ENCODE measurements at regions not wholly inside any gene's neighbourhood (a gene's known extent, or its start where the extent isn't known, plus 50 kb on each side); places are given as distances from the start of the nearest gene placed in this dataset.

- H3K4me3 ChIP-seq (ENCODE audit: low read depth, low read length), result no peak overlapping the region
- no peak for TF ChIP-seq CTCF (IDR thresholded peaks at IDR 0.05; ENCODE audit: low read depth, low read length, missing control alignments)
- no peak for DNase-seq (ENCODE audit: low read depth)
- in situ Hi-C loops (cut with HindIII; ENCODE audit: low sequenced_read_pairs), result no loop called here
These were observed 265.7 kb downstream of the DLEU7 start for GRCh38 chr13:50577806-50578205.

DNA sequence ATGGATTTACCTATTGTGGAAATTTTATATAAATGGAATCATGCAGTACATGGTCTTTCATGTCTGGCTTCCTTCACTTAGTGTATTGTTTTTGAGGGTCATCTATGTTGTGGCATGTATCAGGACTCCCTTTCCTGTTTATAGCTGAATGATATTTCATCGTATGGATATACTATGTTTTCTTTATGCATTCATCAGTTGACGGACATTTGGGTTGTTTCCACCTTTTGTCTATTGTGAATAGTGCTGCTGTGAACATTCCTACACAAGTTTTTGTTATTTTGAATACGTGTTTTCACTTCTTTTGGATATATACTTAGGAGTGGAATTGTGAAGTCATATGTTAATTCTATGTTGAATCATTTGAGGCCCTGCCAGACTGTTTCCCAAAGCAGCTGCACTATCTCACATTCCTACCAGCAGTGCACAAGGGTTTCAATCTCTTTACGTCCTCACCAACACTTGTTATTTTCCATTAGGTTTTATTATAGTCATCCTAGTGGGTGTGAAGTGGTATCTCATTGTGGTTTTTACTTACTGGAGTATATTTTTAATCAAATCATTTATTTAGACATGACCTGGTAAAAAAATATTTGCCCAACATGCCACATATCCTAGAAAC is 262.7 kb downstream of the DLEU7 start:
- peak; percentile 50 for TF ChIP-seq CTCF (IDR thresholded peaks at IDR 0.05; ENCODE audit: low read depth, low read length, missing control alignments)
- in situ Hi-C loops (cut with HindIII; ENCODE audit: low sequenced_read_pairs), result no loop called here
- H3K4me3 ChIP-seq (ENCODE audit: low read depth, low read length), result no peak overlapping the region
- DNase-seq (ENCODE audit: low read depth), result peak; percentile 60

DNA sequence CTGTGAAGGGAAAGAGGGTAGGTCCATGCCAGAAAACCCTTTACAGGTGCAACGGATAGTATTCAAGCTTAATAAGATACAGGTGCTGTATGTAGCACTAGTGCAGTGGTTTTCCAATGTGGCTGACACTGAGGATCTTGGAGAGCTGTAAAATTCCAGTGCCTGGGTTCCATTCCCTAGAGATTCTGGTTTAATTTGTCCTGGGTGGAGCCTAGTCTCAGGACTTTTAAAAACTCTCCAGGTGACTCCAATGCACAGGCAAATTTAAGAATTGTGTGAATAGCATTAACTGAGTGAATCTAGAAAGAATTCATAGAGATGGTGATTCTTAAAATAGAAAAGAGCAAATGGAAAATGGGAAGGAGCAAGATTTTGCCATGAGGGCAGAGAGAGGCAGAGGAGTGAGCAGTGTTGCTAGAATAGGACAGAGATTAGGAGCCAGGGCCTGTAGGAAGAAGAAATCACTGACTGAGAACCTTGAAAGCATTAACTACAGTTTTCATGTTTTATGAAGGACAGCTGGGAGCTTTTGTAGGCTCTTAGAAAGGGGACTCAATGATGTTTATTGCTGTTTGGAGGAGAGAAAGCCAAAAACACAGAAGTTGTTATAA is 261.8 kb downstream of the DLEU7 start:
- TF ChIP-seq CTCF (IDR thresholded peaks at IDR 0.05; ENCODE audit: low read depth, low read length, missing control alignments), result no peak

DNA sequence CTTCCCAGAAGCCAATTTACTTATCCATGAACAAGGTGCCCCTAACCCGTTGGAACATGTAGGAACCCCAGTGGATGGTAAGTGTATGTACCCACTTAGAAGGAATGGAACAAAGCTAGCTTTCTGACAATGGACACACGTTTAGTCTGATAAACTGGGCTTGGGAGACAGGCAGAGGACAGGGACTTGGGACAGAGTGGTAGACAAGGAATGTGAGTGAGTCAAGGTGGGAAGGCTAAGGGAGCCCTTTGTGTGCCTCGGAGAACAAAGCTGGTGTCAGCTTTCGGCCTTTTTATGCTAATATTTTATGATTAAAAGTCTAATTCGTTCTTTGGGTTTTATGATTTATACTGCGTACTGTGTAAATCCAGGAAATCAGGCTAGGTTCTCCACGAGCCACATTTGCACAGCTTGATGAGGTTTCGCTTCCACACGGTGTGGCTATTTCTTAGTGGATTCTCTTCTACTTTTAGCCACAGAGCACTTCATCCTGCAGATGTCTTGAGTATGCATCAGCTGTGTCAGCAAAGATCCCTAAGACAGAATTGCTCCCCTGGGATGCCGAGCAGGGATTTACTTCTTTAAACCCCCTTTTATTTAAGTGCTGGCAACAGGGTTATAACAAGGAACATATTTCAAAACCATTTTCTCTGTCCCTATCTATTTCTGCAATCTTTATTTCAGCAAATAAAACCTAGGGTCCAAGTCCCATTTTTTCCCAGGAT is 258.5 kb downstream of the DLEU7 start:
- no peak for TF ChIP-seq CTCF (IDR thresholded peaks at IDR 0.05; ENCODE audit: low read depth, low read length, missing control alignments)
- no peak overlapping the region for H3K4me3 ChIP-seq (ENCODE audit: low read depth, low read length)
- in situ Hi-C loops (cut with HindIII; ENCODE audit: low sequenced_read_pairs), result no loop called here
- no peak for DNase-seq (ENCODE audit: low read depth)

More for the DNA sequence above, 261.8 kb downstream of the DLEU7 start:
- DNase-seq (ENCODE audit: low read depth), result no peak
- H3K4me3 ChIP-seq (ENCODE audit: low read depth, low read length), result no peak overlapping the region
- in situ Hi-C loops (cut with HindIII; ENCODE audit: low sequenced_read_pairs), result no loop called here

- in situ Hi-C loops (cut with HindIII; ENCODE audit: low sequenced_read_pairs), result no loop called here
- no peak for TF ChIP-seq CTCF (IDR thresholded peaks at IDR 0.05; ENCODE audit: low read depth, low read length, missing control alignments)
- DNase-seq (ENCODE audit: low read depth), result no peak
- no peak overlapping the region for H3K4me3 ChIP-seq (ENCODE audit: low read depth, low read length)
These were observed 257.6 kb downstream of the DLEU7 start for GRCh38 chr13:50585674-50586413.

DNA sequence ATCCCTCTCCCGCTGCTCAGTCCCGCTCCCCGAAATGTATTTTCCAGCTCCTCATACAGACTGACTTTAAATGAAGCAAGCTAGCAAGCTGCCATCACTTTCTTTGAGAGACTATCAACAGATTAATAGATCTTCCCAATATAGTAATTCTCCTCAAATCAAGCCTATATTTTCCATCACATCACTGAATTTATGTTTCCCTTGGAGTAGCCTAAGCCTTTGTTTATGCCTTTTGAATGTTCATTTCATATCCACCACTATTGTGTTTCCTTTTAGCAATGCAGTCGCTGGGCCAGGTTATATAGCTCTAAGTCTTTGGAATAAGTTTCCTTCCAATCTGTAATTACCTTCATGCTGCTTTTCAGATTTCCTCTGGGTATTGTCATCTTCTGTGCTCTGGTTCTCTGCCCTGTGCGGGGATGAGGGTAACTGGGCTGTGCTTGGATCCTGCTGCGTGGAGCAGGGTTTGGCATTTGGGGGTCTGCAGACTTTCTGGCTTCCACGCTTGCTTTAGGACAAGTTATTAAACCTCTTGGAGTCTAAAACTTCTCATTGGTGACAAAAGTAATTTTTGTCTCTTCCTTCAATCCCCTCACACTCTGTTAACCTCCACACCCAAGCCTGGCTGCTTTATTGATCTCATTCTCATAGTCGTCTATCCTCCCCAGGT is 256.9 kb downstream of the DLEU7 start:
- DNase-seq (ENCODE audit: low read depth), result no peak
- no peak overlapping the region for H3K4me3 ChIP-seq (ENCODE audit: low read depth, low read length)
- TF ChIP-seq CTCF (IDR thresholded peaks at IDR 0.05; ENCODE audit: low read depth, low read length, missing control alignments), result no peak
- in situ Hi-C loops (cut with HindIII; ENCODE audit: low sequenced_read_pairs), result no loop called here

All from astrocyte of the cerebellum (primary cell).